Osteoblast (primary cell): ENCODE measurements at regions not wholly inside any gene's neighbourhood (a gene's known extent, or its start where the extent isn't known, plus 50 kb on each side); places are given as distances from the start of the nearest gene placed in this dataset.

Experiments used
- DNase-seq: peaks from one replicate; pipeline ENCODE4 v3.0.0; 2011; ENCODE audit warnings: low spot score, mixed read lengths; ENCODE audit not compliant: insufficient read length; ENCODE audit errors: missing footprints
- H2AFZ ChIP-seq: 2 replicates; pipeline ENCODE4 v1.6.0; 2011; ENCODE audit warnings: mild to moderate bottlenecking, low read length
- H3K27ac ChIP-seq: 2 replicates; pipeline ENCODE4 v1.5.1; 2011; ENCODE audit warnings: mild to moderate bottlenecking, low read depth, low read length, moderate library complexity
- H3K27me3 ChIP-seq: 2 replicates; pipeline ENCODE4 v1.6.0; 2012; ENCODE audit warnings: mild to moderate bottlenecking, control low read depth, inconsistent platforms, low read length, moderate library complexity; ENCODE audit not compliant: insufficient read depth
- H3K36me3 ChIP-seq: 2 replicates; pipeline ENCODE4 v1.5.1; 2011; ENCODE audit warnings: mild to moderate bottlenecking, low read length, control low read depth, moderate library complexity; ENCODE audit not compliant: insufficient read depth
- H3K4me1 ChIP-seq: 2 replicates; pipeline ENCODE4 v1.5.1; 2011; ENCODE audit warnings: mild to moderate bottlenecking, low read length, control low read depth, moderate library complexity; ENCODE audit not compliant: insufficient read depth
- H3K4me2 ChIP-seq: 2 replicates; pipeline ENCODE4 v1.6.0; 2011; ENCODE audit warnings: mild to moderate bottlenecking, low read length; ENCODE audit not compliant: insufficient read depth
- H3K4me3 ChIP-seq: fragments of 200-600 bp; sonication (generic); 3 replicates; pipeline ENCODE4 v1.5.1; 2012; ENCODE audit warnings: mild to moderate bottlenecking, low read length, inconsistent platforms; ENCODE audit not compliant: insufficient read depth
- H3K79me2 ChIP-seq: 2 replicates; pipeline ENCODE4 v1.6.0; 2012; ENCODE audit warnings: mild to moderate bottlenecking, low read length, control low read depth, inconsistent platforms; ENCODE audit not compliant: insufficient read depth
- H3K9me3 ChIP-seq: 2 replicates; pipeline ENCODE4 v1.5.1; 2011; ENCODE audit warnings: low read depth, low read length, control low read depth
- H4K20me1 ChIP-seq: 2 replicates; pipeline ENCODE4 v1.6.0; 2012; ENCODE audit warnings: mild to moderate bottlenecking, low read length, control low read depth; ENCODE audit not compliant: insufficient read depth
- CTCF ChIP-seq: IDR thresholded peaks from 2 replicates; pipeline ENCODE4 v1.5.1; 2011; ENCODE audit warnings: mild to moderate bottlenecking, low read depth, low read length, moderate library complexity; ENCODE audit errors: extremely low read depth

GRCh38 chr5:8641786-8642505 is 773.0 kb downstream of the MTRR start:
- no peak for TF ChIP-seq CTCF
- H2AFZ ChIP-seq, result no peak overlapping the region

DNA sequence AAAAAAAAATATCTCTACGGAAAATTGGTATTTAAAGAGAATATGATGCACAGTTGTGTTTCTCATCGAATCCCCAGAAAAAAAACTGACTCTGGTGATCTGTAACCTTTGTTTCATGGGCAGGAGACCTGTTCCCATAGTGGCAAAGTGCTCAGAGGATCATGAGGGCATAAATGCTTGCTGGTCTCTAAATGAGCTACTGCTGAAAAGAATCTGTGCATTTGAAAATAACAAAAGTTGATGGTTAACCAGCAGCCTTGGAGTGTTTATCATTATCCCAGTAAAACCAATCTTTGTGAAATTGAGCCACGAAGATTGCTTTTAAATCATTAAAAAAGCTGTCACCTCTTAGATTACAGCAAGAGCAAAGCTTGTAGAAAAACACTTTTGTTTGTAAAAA is 775.4 kb downstream of the MTRR start:
- Histone ChIP-seq H3K4me1 (no peaks in the 10 kb centered on the region), H4K20me1 (no peaks in the 10 kb centered on the region)
- TF ChIP-seq CTCF, result no peak

More at GRCh38 chr5:8641786-8642505, 773.0 kb downstream of the MTRR start:
- H3K4me1 ChIP-seq, result no peaks in the 10 kb centered on the region
- H3K27me3 ChIP-seq, result no peaks in the 10 kb centered on the region
- H3K4me3 ChIP-seq, result no peak overlapping the region
- no peaks in the 10 kb centered on the region for H3K36me3 ChIP-seq
- no peak overlapping the region for H3K27ac ChIP-seq
- H3K79me2 ChIP-seq, result no peaks in the 10 kb centered on the region
- H3K9me3 ChIP-seq, result no peaks in the 10 kb centered on the region
- no peaks in the 10 kb centered on the region for H4K20me1 ChIP-seq
- no peak for DNase-seq
- no peak overlapping the region for H3K4me2 ChIP-seq

DNA sequence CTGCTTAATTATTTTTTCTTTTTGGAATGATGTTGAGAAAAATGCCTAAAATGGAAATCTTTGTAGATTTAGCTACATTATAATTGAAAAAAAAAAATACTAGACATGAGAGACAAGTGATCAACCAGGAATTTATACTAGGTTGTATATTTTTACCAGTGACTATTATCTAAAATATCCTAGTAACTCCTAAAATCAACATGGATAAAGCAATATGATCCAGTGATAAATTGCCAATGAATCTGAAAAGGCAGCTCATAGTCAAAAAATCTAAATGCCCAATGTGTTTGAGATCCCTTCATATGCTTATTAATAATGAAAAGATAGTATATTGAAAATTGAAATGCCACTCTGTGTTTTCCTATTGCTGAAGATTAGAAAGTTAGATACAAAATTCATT is 778.2 kb downstream of the MTRR start:
- no peak overlapping the region for H3K4me3 ChIP-seq
- TF ChIP-seq CTCF, result no peak
- no peak overlapping the region for H3K27ac ChIP-seq
- no peak overlapping the region for H2AFZ ChIP-seq
- H3K27me3 ChIP-seq, result no peaks in the 10 kb centered on the region
- no peak overlapping the region for H3K4me2 ChIP-seq
- no peaks in the 10 kb centered on the region for H3K4me1 ChIP-seq
- no peaks in the 10 kb centered on the region for H3K36me3 ChIP-seq
- no peaks in the 10 kb centered on the region for H4K20me1 ChIP-seq
- peak; percentile 65 for DNase-seq
- no peaks in the 10 kb centered on the region for H3K9me3 ChIP-seq
- no peaks in the 10 kb centered on the region for H3K79me2 ChIP-seq

More for the DNA sequence above, 775.4 kb downstream of the MTRR start:
- H3K4me2 ChIP-seq, result no peak overlapping the region
- no peaks in the 10 kb centered on the region for H3K36me3 ChIP-seq
- no peak overlapping the region for H2AFZ ChIP-seq
- DNase-seq, result no peak
- no peaks in the 10 kb centered on the region for H3K9me3 ChIP-seq
- H3K4me3 ChIP-seq, result no peak overlapping the region
- no peak overlapping the region for H3K27ac ChIP-seq
- H3K27me3 ChIP-seq, result no peaks in the 10 kb centered on the region
- H3K79me2 ChIP-seq, result no peaks in the 10 kb centered on the region

DNA sequence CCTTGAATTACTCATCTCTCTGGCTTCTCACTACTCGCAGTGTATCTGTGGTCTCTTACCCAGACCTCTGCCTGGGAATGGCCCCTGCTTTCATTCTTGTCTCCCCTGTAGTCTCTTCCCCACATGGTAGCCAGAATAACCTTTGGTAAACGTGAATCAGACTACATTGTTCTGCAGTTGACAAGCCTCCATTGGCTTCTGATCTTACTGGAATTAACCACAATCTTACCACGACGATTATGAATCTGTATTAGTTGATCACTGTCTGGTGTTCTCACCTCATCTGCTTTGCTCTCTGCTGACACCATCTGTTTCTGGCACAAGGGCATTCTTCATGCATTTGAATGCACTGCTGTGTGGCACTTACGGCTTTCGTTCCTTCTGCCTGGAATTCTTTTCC is 781.2 kb downstream of the MTRR start:
- no peak overlapping the region for H3K4me3 ChIP-seq
- no peaks in the 10 kb centered on the region for H3K36me3 ChIP-seq
- H2AFZ ChIP-seq, result no peak overlapping the region
- no peak overlapping the region for H3K27ac ChIP-seq
- H3K4me2 ChIP-seq, result no peak overlapping the region
- no peaks in the 10 kb centered on the region for H4K20me1 ChIP-seq
- no peak for TF ChIP-seq CTCF
- no peak for DNase-seq
- no peaks in the 10 kb centered on the region for H3K27me3 ChIP-seq
- H3K79me2 ChIP-seq, result no peaks in the 10 kb centered on the region
- H3K4me1 ChIP-seq, result no peaks in the 10 kb centered on the region
- H3K9me3 ChIP-seq, result no peaks in the 10 kb centered on the region
